ENCODE measurements at regions not wholly inside any gene's neighbourhood (a gene's known extent, or its start where the extent isn't known, plus 50 kb on each side); places are given as distances from the start of the nearest gene placed in this dataset.

DNA sequence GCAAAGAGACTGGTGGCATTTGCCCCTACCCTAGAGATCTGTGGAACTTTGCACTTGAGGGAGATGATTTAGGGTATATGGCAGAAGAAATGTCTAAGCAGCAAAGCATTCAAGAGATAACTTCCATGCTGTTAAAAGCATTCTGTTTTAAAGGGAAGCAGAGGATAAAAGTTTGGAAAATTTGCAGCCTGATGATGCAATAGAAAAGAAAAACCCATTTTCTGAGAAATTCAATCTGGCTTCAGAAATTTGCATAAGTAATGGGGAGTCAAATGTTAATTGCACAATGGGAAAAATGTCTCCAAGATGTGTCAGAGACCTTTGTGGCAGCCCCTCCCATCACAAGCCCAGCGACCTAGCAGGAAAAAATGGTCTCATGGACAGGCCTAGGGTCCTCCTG lies 361.7 kb downstream of the ANKRD7 start:
- no peak for TF ChIP-seq EZH2 (IDR thresholded peaks at IDR 0.05; ENCODE audit: insufficient read depth, low read length)
- TF ChIP-seq, protein P1, sequence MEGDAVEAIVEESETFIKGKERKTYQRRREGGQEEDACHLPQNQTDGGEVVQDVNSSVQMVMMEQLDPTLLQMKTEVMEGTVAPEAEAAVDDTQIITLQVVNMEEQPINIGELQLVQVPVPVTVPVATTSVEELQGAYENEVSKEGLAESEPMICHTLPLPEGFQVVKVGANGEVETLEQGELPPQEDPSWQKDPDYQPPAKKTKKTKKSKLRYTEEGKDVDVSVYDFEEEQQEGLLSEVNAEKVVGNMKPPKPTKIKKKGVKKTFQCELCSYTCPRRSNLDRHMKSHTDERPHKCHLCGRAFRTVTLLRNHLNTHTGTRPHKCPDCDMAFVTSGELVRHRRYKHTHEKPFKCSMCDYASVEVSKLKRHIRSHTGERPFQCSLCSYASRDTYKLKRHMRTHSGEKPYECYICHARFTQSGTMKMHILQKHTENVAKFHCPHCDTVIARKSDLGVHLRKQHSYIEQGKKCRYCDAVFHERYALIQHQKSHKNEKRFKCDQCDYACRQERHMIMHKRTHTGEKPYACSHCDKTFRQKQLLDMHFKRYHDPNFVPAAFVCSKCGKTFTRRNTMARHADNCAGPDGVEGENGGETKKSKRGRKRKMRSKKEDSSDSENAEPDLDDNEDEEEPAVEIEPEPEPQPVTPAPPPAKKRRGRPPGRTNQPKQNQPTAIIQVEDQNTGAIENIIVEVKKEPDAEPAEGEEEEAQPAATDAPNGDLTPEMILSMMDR (IDR thresholded peaks at IDR 0.05; ENCODE audit: insufficient read depth, low read depth, low read length), result no peak

Data from astrocyte (in vitro differentiated cells and primary cell).